Fibroblast of lung (primary cell): ENCODE measurements at regions not wholly inside any gene's neighbourhood (a gene's known extent, or its start where the extent isn't known, plus 50 kb on each side); places are given as distances from the start of the nearest gene placed in this dataset.

Source experiments
- DNase-seq, 2 donors: peaks; one replicate each; pipeline versions ENCODE4 v3.0.0 to v3.0.0-alpha.2; 2010; ENCODE audit warnings: low read depth in 2 of 2
- H2AFZ ChIP-seq: 2 replicates; pipeline ENCODE4 v1.5.1; 2012; ENCODE audit warnings: low read length, control low read depth, inconsistent platforms
- H3K27ac ChIP-seq: 2 replicates; pipeline ENCODE4 v1.5.1; 2011; ENCODE audit warnings: low read length, control low read depth; ENCODE audit not compliant: insufficient read depth
- H3K27me3 ChIP-seq: 2 replicates; pipeline ENCODE4 v1.5.1; 2011; ENCODE audit warnings: mild to moderate bottlenecking, low read length; ENCODE audit not compliant: control insufficient read depth, insufficient read depth
- H3K36me3 ChIP-seq: 2 replicates; pipeline ENCODE4 v1.5.1; 2011; ENCODE audit warnings: low read length; ENCODE audit not compliant: control insufficient read depth, insufficient read depth
- H3K4me1 ChIP-seq: 2 replicates; pipeline ENCODE4 v1.5.1; 2011; ENCODE audit warnings: low read length; ENCODE audit not compliant: control insufficient read depth, insufficient read depth; ENCODE audit errors: extremely low read depth
- H3K4me2 ChIP-seq: 2 replicates; pipeline ENCODE4 v1.5.1; 2011; ENCODE audit warnings: low read length, control low read depth; ENCODE audit not compliant: insufficient read depth; ENCODE audit errors: extremely low read depth
- H3K4me3 ChIP-seq, 4 experiments: fragments of 200-600 bp in 1 of 4; sonication (generic) in 1 of 4; replicated peaks in 1 of 4; 2 replicates each; pipeline ENCODE4 v1.5.1; 2011 to 2016; ENCODE audit warnings: low read length in 4 of 4, low read depth in 3 of 4, mild to moderate bottlenecking in 3 of 4, control low read depth in 2 of 4, inconsistent platforms in 1 of 4, mixed read lengths in 1 of 4; ENCODE audit not compliant: insufficient read depth in 1 of 4; ENCODE audit errors: control extremely low read depth in 1 of 4
- H3K79me2 ChIP-seq: 2 replicates; pipeline ENCODE4 v1.5.1; 2012; ENCODE audit warnings: mild to moderate bottlenecking, low read length, inconsistent platforms; ENCODE audit not compliant: control insufficient read depth, insufficient read depth
- H3K9ac ChIP-seq: 2 replicates; pipeline ENCODE4 v1.5.1; 2011; ENCODE audit warnings: mild to moderate bottlenecking, low read length, control low read depth; ENCODE audit not compliant: insufficient read depth
- H3K9me3 ChIP-seq: 2 replicates; pipeline ENCODE4 v1.5.1; 2012; ENCODE audit warnings: low read depth, low read length; ENCODE audit not compliant: control insufficient read depth, insufficient read depth
- H4K20me1 ChIP-seq: 2 replicates; pipeline ENCODE4 v1.5.1; 2011; ENCODE audit warnings: low read length; ENCODE audit not compliant: control insufficient read depth, insufficient read depth; ENCODE audit errors: extremely low read depth
- EZH2 ChIP-seq: IDR thresholded peaks from 2 replicates; pipeline ENCODE4 v1.5.1; 2012; ENCODE audit warnings: low read length, control low read depth, mild to moderate bottlenecking; ENCODE audit errors: missing control alignments
- TF ChIP-seq, protein P1 (sequence below), 2 donors: IDR thresholded peaks in 1 of 2; conservative IDR thresholded peaks in 1 of 2; 1 replicate in 1 of 2; 2 replicates in 1 of 2; pipeline ENCODE4 v1.5.1; 2011 to 2012; ENCODE audit warnings: low read length in 2 of 2, control low read depth in 1 of 2, inconsistent platforms in 1 of 2, low read depth in 1 of 2, mild to moderate bottlenecking in 1 of 2

DNA sequence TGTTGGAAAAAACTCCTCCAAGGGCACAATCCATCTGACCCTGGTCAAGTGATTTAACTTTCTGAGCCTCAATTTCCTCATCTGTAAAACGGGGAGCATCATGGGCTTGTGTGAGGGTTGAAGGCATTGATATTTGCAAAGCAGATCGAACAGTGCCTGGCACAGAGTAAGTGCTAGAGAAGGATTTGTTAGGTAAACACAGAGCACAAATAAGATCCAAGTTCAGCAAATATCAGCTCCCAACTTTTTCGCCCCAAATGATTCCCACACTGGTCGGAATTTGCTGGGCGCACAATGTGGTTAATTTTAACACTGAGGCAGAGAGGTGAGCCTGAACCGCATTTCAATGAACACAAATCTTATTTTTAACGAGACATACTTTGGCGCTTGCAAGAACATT lies 76.3 kb upstream of the ATP2B2 start:
- Histone ChIP-seq H3K4me2 (no peak overlapping the region), H3K27ac (no peak overlapping the region), H3K9me3 (no peaks in the 10 kb centered on the region), H3K9ac (no peak overlapping the region), H3K79me2 (no peaks in the 10 kb centered on the region), H3K27me3 (no peaks in the 10 kb centered on the region), H2AFZ (no peak overlapping the region), H3K4me3 (no peak overlapping the region), H3K36me3 (no peaks in the 10 kb centered on the region), H3K4me1 (no peaks in the 10 kb centered on the region), H4K20me1 (no peaks in the 10 kb centered on the region)
- TF ChIP-seq EZH2: no peak
- TF ChIP-seq, protein P1, sequence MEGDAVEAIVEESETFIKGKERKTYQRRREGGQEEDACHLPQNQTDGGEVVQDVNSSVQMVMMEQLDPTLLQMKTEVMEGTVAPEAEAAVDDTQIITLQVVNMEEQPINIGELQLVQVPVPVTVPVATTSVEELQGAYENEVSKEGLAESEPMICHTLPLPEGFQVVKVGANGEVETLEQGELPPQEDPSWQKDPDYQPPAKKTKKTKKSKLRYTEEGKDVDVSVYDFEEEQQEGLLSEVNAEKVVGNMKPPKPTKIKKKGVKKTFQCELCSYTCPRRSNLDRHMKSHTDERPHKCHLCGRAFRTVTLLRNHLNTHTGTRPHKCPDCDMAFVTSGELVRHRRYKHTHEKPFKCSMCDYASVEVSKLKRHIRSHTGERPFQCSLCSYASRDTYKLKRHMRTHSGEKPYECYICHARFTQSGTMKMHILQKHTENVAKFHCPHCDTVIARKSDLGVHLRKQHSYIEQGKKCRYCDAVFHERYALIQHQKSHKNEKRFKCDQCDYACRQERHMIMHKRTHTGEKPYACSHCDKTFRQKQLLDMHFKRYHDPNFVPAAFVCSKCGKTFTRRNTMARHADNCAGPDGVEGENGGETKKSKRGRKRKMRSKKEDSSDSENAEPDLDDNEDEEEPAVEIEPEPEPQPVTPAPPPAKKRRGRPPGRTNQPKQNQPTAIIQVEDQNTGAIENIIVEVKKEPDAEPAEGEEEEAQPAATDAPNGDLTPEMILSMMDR (conservative IDR thresholded peaks at IDR 0.05 in 1 of 2, IDR thresholded peaks at IDR 0.05 in 1 of 2; ENCODE audit: low read depth in 1 of 2, low read length in 2 of 2): no peak
- no peak for DNase-seq

DNA sequence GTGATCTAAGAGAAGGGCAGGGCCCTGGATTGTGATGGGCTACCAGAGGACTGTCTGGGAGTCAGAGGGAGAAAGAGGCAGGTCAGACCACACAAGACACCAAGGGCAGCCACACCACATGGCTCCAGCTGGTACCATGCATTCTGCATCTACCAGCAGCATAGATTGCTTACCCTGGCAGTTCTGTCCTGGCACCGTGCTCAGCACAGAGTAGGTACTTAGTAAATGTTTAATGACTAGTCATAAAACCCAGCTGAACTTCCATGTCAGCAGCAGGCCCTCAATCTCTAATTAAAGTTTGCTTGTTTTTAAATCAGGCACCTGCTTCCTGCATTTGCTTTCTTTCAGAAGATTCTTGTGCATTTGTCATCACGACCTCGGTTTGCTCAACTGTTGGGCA lies 77.3 kb upstream of the ATP2B2 start:
- no peak overlapping the region for H3K4me2 ChIP-seq
- H3K9ac ChIP-seq: no peak overlapping the region

DNA sequence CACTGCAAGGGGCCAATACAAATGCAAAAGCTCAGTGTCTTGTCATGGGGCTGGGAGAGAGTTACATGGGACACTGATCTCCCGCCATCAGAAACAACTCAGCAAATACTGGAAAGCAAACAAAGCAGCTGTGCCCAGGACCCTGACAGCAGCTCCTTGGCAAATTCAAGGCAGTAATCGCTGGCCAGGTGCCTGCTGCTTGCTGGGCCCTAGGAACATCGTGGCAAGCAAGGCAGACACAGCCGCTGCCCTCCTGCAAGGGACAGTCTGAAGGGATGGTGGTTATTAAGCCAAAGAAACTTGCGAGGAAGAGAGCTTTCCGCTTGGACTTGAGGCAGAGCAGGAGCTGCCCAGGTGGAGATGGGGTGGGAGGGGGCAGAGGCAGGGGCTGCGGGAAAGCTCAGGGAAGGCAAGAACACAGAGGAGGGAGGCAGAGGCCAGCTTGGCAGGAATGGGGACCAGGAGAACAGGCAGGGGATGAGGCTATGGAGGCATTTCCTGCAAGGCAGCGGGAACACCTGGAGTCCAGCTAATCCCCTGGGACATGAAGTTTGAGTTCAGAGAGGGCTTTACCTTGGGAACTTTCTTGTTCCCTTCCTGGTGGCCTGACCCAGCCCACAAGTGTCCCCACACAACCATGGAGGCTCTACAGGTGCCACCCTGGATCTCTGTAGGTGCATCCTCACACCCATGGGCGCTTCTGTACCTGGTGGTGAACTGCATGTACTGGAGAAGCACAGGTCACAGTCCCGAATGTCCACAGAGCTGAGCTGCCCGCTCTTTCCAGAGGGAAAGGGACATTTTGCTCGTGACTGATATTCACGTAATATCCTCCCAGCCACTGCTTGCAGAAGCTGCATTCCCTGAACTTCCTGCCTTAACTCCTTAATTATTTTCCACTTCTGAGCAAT lies 78.7 kb upstream of the ATP2B2 start:
- no peaks in the 10 kb centered on the region for H3K4me1 ChIP-seq
- no peak overlapping the region for H3K27ac ChIP-seq
- H3K79me2 ChIP-seq: no peaks in the 10 kb centered on the region
- no peaks in the 10 kb centered on the region for H3K27me3 ChIP-seq
- DNase-seq: no peak
- H3K36me3 ChIP-seq: no peaks in the 10 kb centered on the region
- H3K4me3 ChIP-seq: no peak overlapping the region
- H3K4me2 ChIP-seq: no peak overlapping the region
- no peaks in the 10 kb centered on the region for H4K20me1 ChIP-seq
- no peak for TF ChIP-seq EZH2
- TF ChIP-seq, protein P1 (conservative IDR thresholded peaks at IDR 0.05 in 1 of 2, IDR thresholded peaks at IDR 0.05 in 1 of 2; ENCODE audit: low read depth in 1 of 2, low read length in 2 of 2): no peak
- H2AFZ ChIP-seq: no peak overlapping the region
- H3K9me3 ChIP-seq: no peaks in the 10 kb centered on the region
- no peak overlapping the region for H3K9ac ChIP-seq

More for the DNA sequence above, 77.3 kb upstream of the ATP2B2 start:
- Histone ChIP-seq H3K9me3 (no peaks in the 10 kb centered on the region), H3K4me1 (no peaks in the 10 kb centered on the region), H3K79me2 (no peaks in the 10 kb centered on the region), H3K27me3 (no peaks in the 10 kb centered on the region), H3K36me3 (no peaks in the 10 kb centered on the region), H3K4me3 (no peak overlapping the region), H2AFZ (no peak overlapping the region), H4K20me1 (no peaks in the 10 kb centered on the region), H3K27ac (no peak overlapping the region)
- TF ChIP-seq EZH2: no peak
- TF ChIP-seq, protein P1 (conservative IDR thresholded peaks at IDR 0.05 in 1 of 2, IDR thresholded peaks at IDR 0.05 in 1 of 2; ENCODE audit: low read depth in 1 of 2, low read length in 2 of 2): no peak
- DNase-seq: no peak
